Motor neuron (in vitro differentiated cells): ENCODE measurements at regions not wholly inside any gene's neighbourhood (a gene's known extent, or its start where the extent isn't known, plus 50 kb on each side); places are given as distances from the start of the nearest gene placed in this dataset.

Source experiments
- ATAC-seq, 8 experiments: fragments of 200-7000 bp; cut with Tn5 transposase; replicated peaks in 6 of 8; 2 replicates each; pipeline ENCODE4 v1.8.0; 2021; ENCODE audit warnings: mild to moderate bottlenecking in 8 of 8, moderate library complexity in 8 of 8
- H3K27ac ChIP-seq, 2 donors: fragments of 250-450 bp; sonication (Bioruptor Pico); 2 replicates each; pipeline ENCODE4 v1.9.0; 2021; ENCODE audit warnings: antibody characterized with exemption in 2 of 2, mild to moderate bottlenecking in 2 of 2, moderate library complexity in 1 of 2
- H3K4me1 ChIP-seq, 2 donors: fragments of 250-450 bp; sonication (Bioruptor Pico); replicated peaks in 1 of 2; 2 replicates each; pipeline ENCODE4 v1.6.1; 2021; ENCODE audit warnings: antibody characterized with exemption in 2 of 2, mild to moderate bottlenecking in 2 of 2, moderate library complexity in 1 of 2
- H3K4me3 ChIP-seq, 5 donors: fragments of 250-450 bp; sonication (Bioruptor Pico); 2 replicates each; pipeline ENCODE4 v1.9.0; 2021; ENCODE audit warnings: antibody characterized with exemption in 5 of 5, mild to moderate bottlenecking in 5 of 5, moderate library complexity in 4 of 5
- WGBS, 10 experiments: fragments of 450-650 bp; shearing (Covaris generic); methylation state at CpG; one replicate each; pipeline ENCODE4 v1.0.0; 2022; 5-methylcytosine and 5-hydroxymethylcytosine counted together
- in situ Hi-C, 9 experiments: fragments of 400-800 bp; cut with MboI; loops; one replicate each; pipeline ENCODE4 v1.15.0; 2021; ENCODE audit warnings: low sequenced_read_pairs in 9 of 9, low pct_unique_long_range_greater_than_20kb in 2 of 9; ENCODE audit not compliant: unreplicated experiment in 9 of 9

- Histone ChIP-seq H3K4me1 (no peaks in the 10 kb centered on the region), H3K27ac (no peak overlapping the region), H3K4me3 (no peak overlapping the region)
- in situ Hi-C loops: no loop called here
- 0 to 100% (median 78%) methylated on average over 1 to 2 of the region's 2 CpGs; no CpG with 5 or more reads in 4 of the 10 experiments for WGBS, 10 experiments
- ATAC-seq: peak in 3 of 8 experiments; percentile 23 to 46 (median 23)
Observed at GRCh38 chr9:107932601-107933000, 443.0 kb upstream of the KLF4 start.

GRCh38 chr9:107932046-107932445 is 442.5 kb upstream of the KLF4 start:
- in situ Hi-C loops: no loop called here
- Histone ChIP-seq H3K27ac (no peak overlapping the region), H3K4me1 (no peaks in the 10 kb centered on the region), H3K4me3 (no peak overlapping the region)
- no peak for ATAC-seq
- WGBS, 10 experiments: 13 to 78% (median 49%) methylated on average over 1 of the region's 1 CpG; no CpG with 5 or more reads in 4 of the 10 experiments

GRCh38 chr9:107931071-107931715 is 441.6 kb upstream of the KLF4 start:
- Histone ChIP-seq H3K4me3 (no peak overlapping the region), H3K4me1 (no peaks in the 10 kb centered on the region), H3K27ac (no peak overlapping the region)
- in situ Hi-C loops: no loop called here
- no peak for ATAC-seq
- WGBS, 10 experiments: 63 to 100% (median 100%) methylated on average over 2 to 6 of the region's 8 CpGs; no CpG with 5 or more reads in 3 of the 10 experiments

GRCh38 chr9:107929443-107929842 is 439.9 kb upstream of the KLF4 start:
- in situ Hi-C loops: no loop called here
- H3K27ac ChIP-seq: no peak overlapping the region
- no peaks in the 10 kb centered on the region for H3K4me1 ChIP-seq
- WGBS, 10 experiments: 72 to 92% (median 75%) methylated on average over 1 to 3 of the region's 3 CpGs; no CpG with 5 or more reads in 7 of the 10 experiments
- H3K4me3 ChIP-seq: no peak overlapping the region
- peak in 3 of 8 experiments; percentile 25 to 76 (median 47) for ATAC-seq

GRCh38 chr9:107928701-107929371 is 439.3 kb upstream of the KLF4 start:
- 20 to 100% (median 60%) methylated on average over 1 to 6 of the region's 6 CpGs; no CpG with 5 or more reads in 4 of the 10 experiments for WGBS, 10 experiments
- peak in 1 of 8 experiments; percentile 19 for ATAC-seq
- Histone ChIP-seq H3K4me3 (no peak overlapping the region), H3K4me1 (no peaks in the 10 kb centered on the region), H3K27ac (no peak overlapping the region)
- in situ Hi-C loops: no loop called here

- in situ Hi-C loops: no loop called here
- 33 to 100% (median 85%) methylated on average over 1 to 4 of the region's 4 CpGs; no CpG with 5 or more reads in 1 of the 10 experiments for WGBS, 10 experiments
Observed at GRCh38 chr9:107927276-107927675, 437.7 kb upstream of the KLF4 start.

GRCh38 chr9:107925749-107926297 is 436.3 kb upstream of the KLF4 start:
- in situ Hi-C loops: no loop called here
- Histone ChIP-seq H3K4me1 (no peaks in the 10 kb centered on the region), H3K27ac (no peak overlapping the region), H3K4me3 (no peak overlapping the region)
- WGBS, 10 experiments: 53 to 83% (median 73%) methylated on average over 1 to 5 of the region's 5 CpGs; no CpG with 5 or more reads in 4 of the 10 experiments
- no peak for ATAC-seq

More at GRCh38 chr9:107927276-107927675, 437.7 kb upstream of the KLF4 start:
- no peaks in the 10 kb centered on the region for H3K4me1 ChIP-seq
- no peak for ATAC-seq
- H3K4me3 ChIP-seq: no peak overlapping the region
- no peak overlapping the region for H3K27ac ChIP-seq

GRCh38 chr9:107922260-107922659 is 432.7 kb upstream of the KLF4 start:
- Histone ChIP-seq H3K4me1 (no peaks in the 10 kb centered on the region), H3K4me3 (no peak overlapping the region), H3K27ac (no peak overlapping the region)
- in situ Hi-C loops: no loop called here
- WGBS, 10 experiments: 0 to 88% (median 33%) methylated on average over 1 of the region's 1 CpG; no CpG with 5 or more reads in 6 of the 10 experiments
- ATAC-seq: peak in 3 of 8 experiments; percentile 92 to 94 (median 93)

GRCh38 chr9:107919263-107919662 is 429.7 kb upstream of the KLF4 start:
- Histone ChIP-seq H3K4me3 (no peak overlapping the region), H3K4me1 (no peaks in the 10 kb centered on the region), H3K27ac (no peak overlapping the region)
- in situ Hi-C loops: no loop called here
- WGBS, 10 experiments: 45 to 100% (median 67%) methylated on average over 1 to 6 of the region's 6 CpGs; no CpG with 5 or more reads in 3 of the 10 experiments
- no peak for ATAC-seq

GRCh38 chr9:107918749-107919148 is 429.2 kb upstream of the KLF4 start:
- no peak overlapping the region for H3K4me3 ChIP-seq
- in situ Hi-C loops: no loop called here
- no peak for ATAC-seq
- H3K4me1 ChIP-seq: no peaks in the 10 kb centered on the region
- 71 to 100% (median 80%) methylated on average over 1 to 7 of the region's 11 CpGs; no CpG with 5 or more reads in 5 of the 10 experiments for WGBS, 10 experiments
- H3K27ac ChIP-seq: no peak overlapping the region

GRCh38 chr9:107914151-107914550 is 424.6 kb upstream of the KLF4 start:
- 0 to 83% (median 40%) methylated on average over 1 of the region's 1 CpG; no CpG with 5 or more reads in 2 of the 10 experiments for WGBS, 10 experiments
- ATAC-seq: no peak
- H3K4me1 ChIP-seq: no peaks in the 10 kb centered on the region
- H3K4me3 ChIP-seq: no peak overlapping the region
- in situ Hi-C loops: no loop called here
- no peak overlapping the region for H3K27ac ChIP-seq

- Histone ChIP-seq H3K4me1 (peaks cover 0 to 4% of the 10 kb centered on the region in 2 donors), H3K4me3 (no peak overlapping the region), H3K27ac (no peak overlapping the region)
- peak in 1 of 8 experiments; percentile 52 for ATAC-seq
- in situ Hi-C loops: no loop called here
- 0 to 75% (median 67%) methylated on average over 1 of the region's 1 CpG; no CpG with 5 or more reads in 3 of the 10 experiments for WGBS, 10 experiments
Observed at GRCh38 chr9:107907715-107908114, 418.1 kb upstream of the KLF4 start.

- in situ Hi-C loops: no loop called here
- Histone ChIP-seq H3K4me1 (peaks cover 0 to 4% of the 10 kb centered on the region in 2 donors), H3K27ac (no peak overlapping the region), H3K4me3 (no peak overlapping the region)
- no peak for ATAC-seq
- whole genome bisulfite sequencing, 10 experiments: 67 to 93% (median 81%) methylated on average over 1 to 2 of the region's 3 CpGs; no CpG with 5 or more reads in 4 of the 10 experiments
Observed at GRCh38 chr9:107907255-107907654, 417.7 kb upstream of the KLF4 start.
